GM23248 (cell line): ENCODE measurements at regions not wholly inside any gene's neighbourhood (a gene's known extent, or its start where the extent isn't known, plus 50 kb on each side); places are given as distances from the start of the nearest gene placed in this dataset.
"Not testable (repeated sequence)": the region's sequence is repeated elsewhere in the genome, so short reads cannot be mapped to it uniquely, and the experiment has no call there.

ENCODE experiments used
- EZH2 ChIP-seq: fragments of 200-600 bp; sonication (generic); IDR thresholded peaks from 2 replicates; pipeline ENCODE4 v1.6.1; 2018; ENCODE audit warnings: antibody characterized with exemption, mild to moderate bottlenecking; ENCODE audit not compliant: insufficient read depth, poor library complexity, severe bottlenecking
- EZH2phosphoT487 ChIP-seq: fragments of 200-600 bp; sonication (generic); IDR thresholded peaks from 2 replicates; pipeline ENCODE4 v1.6.1; 2018; ENCODE audit warnings: antibody characterized with exemption, moderate library complexity, mild to moderate bottlenecking, low read depth; ENCODE audit not compliant: insufficient read depth

DNA sequence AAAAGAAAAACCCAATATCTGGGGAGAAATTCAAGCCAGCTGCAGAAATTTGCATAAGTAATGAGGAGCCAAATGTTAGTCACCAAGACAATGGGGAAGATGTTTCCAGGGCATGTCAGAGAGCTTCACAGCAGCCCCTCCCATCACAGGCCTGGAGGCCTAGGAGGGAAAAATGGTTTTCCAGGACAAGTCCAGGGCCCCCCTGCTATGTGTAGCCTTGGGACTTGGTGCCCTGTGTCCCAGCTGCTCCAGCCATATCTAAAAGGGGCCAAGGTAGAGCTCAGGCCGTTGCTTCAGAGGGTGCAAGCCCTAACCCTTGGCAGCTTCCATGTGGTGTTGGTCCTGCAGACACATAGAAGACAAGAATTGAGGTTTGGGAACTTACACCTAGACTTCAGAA is 76.9 kb downstream of the CCDC59 start:
- not testable (repeated sequence) for TF ChIP-seq EZH2, EZH2phosphoT487
